GM19035 (cell line): ENCODE measurements at regions not wholly inside any gene's neighbourhood (a gene's known extent, or its start where the extent isn't known, plus 50 kb on each side); places are given as distances from the start of the nearest gene placed in this dataset.

Experiments used
- ATAC-seq: cut with Tn5 transposase; IDR thresholded peaks from one replicate; pipeline ENCODE4 v1.9.1; 2021; ENCODE audit not compliant: unreplicated experiment

DNA sequence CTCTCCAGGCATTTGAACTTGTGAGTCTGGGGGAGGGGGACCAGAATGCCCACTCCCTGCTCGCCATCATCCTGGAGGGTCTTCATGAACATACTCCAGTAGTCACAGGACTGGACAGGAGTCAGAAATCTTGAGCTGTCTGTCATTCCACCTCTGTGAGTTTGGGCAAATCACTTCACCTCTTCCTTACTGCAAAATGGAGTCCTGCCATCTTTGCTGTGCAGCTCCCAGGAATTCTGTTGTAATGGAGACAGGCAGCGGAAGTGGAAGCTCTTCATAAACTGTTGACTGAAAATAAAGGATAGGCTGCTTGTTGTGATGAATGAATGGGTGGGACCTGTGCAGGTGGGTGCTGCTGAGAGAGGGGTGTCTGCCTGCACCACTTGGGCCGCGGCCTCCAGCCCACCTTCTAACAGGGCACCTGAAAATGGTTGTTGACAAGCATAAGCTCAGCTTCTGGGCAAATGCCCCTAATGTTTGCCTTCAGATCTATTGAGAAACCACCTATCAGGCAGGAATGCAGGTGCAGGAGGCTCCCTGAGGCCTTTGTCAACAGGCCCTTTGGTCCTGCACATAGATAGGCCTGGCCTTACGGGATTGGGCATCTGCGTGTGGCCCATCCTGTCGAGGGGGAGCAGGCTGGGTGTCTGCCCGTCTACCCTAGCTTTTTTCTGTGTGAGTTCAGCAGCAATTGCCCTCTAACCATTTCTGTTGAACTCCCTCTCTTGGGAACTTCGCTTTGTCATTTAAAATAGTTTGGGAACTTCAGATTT lies 321.0 kb downstream of the RPS6KC1 start:
- no peak for ATAC-seq

DNA sequence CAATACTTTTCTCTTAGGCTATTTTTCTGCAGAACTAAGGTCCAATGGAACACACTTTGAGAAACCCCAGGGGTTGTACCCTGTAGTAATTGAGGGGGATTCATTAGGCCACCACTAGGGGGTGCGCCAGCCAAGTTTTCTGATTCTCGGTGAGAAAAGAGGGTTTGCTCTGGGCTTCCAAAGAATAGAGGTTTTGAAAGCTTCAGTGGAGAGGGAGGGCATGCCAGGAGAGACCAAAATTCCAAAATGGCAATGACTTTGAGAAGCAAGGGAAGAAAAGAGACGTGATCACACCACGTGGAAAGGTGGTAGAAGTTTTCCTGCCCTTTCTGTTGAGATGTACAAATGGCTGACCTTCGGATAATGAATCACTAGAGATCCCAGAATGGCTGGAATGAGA lies 323.3 kb downstream of the RPS6KC1 start:
- peak; percentile 82 for ATAC-seq

DNA sequence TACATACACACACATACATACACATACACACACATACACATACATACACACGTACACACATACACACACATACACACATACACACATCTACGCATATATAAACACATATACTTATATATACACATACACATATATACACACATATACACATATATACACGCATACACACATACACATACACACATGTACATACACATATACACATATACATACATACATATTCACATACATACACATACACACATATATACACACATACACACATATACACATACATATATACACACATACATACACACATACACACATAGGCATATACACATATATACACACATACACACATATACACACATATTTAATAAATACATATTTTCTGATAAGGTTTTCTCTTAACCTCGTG lies 324.0 kb downstream of the RPS6KC1 start:
- no peak for ATAC-seq

DNA sequence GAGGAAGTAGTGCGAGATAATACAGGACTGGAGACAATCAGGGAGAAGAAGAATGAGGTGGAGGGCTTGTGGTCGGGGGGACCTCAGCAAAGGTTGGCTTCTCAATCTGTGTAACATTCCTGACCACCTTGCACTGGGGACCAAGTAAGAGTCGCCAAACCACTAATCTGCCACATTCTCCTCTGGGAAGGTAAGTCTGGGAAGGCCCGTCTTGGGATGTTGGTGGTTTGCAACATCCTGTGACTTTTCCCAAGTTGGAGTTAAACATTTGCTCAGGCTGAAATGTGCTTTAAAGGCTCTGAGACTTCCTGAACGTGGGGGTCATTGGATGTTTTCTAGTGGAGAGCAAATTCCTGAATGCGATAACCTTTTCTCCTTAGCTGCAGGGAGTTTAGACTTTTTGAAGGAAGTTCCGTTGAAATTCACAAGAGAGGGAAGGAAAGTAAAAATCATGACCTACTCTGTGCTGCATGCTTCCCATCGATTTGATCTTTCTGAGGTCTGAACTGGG lies 325.9 kb downstream of the RPS6KC1 start:
- ATAC-seq: no peak

DNA sequence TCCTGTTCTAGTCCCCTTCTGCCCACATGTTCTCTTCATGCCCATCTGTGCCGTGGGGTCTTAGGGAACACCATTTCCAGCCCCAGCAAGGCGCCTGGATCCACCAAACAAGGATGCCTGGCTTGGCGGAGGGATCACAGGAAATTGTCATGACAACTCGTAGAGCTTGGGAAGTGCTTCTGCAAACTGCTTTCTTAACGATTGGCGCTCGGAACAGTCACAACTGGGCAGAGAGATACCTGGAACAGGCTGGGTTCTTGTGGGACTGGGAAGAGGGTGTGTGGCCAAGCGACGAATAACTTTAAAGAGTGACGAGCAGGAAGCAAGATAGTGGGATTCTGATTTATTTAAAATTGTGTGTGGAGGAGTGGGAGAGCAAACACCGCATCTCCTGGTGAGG lies 329.8 kb downstream of the RPS6KC1 start:
- ATAC-seq: no peak

DNA sequence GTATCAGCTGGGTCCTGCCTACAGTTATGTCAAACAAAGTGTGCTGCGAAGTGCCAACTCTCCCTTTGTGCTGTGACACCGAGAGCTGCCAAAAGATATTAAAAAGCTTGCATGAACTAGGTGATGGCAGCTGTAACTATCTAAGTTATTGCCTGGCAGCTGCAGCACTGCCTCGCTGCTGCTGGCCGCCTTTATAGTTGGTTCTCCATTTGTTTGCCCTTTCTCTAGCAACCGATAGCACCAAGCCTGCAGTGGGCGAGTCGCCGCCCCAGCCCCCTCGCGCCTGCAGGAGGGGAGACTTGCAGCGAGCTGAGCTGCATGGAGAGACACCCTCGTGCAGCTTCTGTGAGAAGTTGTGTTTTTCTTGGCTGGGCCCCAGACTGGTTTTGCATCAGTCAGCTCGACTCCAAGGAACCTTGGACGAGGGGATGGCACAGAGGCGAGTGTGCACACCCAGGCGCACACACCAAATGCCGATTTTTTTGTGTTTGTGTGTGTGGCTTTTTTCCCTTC lies 330.6 kb downstream of the RPS6KC1 start:
- ATAC-seq: no peak

DNA sequence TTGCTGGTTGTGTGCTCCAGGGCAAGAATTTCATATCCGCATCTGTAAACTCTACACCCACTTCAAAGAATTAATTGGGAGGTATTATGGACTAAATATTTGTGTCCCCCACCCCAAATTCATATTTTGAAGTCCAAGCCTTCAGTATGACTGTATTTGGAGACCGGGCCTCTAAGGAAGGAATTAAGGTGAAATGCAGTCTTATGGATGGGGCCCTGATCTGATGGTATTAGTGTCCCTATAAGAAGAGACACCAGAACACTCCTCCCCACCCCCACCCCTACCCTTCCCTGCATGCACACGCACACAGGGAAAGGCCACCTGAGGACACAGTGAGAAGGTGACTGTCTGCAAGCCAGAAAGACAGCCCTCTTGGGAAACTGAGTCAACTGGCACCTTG lies 332.4 kb downstream of the RPS6KC1 start:
- ATAC-seq: no peak

DNA sequence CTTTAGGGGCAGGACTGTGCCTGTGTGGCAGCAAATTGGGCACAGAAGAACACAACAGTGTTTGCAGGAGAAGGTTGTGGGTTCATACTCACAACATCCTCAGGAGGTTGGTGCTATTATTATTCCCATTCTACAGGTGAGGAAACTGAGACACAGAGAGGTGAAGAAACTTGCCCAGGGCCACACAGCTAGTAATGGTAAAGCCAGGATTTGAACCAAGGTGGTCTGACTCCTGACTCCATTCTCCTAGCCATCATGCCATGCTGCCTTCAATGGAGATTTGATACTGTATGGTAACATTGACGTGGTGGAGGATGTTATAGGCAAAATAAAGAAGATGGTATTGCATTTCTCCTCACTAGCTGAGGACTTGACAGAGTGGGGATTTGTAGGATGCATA lies 334.2 kb downstream of the RPS6KC1 start:
- no peak for ATAC-seq

DNA sequence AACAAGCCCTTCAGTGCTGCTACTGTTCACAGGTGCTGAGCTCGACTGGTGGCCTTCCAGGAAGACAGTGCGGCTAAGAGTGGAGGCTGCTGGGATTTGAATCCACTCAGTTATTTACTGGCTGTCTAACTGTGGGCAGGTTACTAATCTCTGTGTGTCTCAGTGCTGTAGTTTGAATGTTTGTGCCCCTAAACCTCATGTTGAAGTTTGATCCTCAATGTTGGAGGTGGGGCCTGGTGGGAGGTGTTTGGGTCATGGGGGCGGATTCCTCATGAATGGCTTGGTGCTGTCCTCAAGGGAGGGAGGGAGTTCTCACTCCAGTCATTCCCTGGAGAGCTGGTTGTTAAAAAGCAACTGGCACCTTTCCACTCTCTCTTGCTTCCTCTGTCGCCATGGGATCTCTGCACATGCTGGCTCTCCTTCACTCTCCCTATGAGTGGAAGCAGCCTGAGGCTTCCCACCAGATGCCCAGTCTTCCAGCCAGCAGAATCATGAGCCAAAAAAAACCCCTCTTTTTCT lies 334.8 kb downstream of the RPS6KC1 start:
- ATAC-seq: no peak

DNA sequence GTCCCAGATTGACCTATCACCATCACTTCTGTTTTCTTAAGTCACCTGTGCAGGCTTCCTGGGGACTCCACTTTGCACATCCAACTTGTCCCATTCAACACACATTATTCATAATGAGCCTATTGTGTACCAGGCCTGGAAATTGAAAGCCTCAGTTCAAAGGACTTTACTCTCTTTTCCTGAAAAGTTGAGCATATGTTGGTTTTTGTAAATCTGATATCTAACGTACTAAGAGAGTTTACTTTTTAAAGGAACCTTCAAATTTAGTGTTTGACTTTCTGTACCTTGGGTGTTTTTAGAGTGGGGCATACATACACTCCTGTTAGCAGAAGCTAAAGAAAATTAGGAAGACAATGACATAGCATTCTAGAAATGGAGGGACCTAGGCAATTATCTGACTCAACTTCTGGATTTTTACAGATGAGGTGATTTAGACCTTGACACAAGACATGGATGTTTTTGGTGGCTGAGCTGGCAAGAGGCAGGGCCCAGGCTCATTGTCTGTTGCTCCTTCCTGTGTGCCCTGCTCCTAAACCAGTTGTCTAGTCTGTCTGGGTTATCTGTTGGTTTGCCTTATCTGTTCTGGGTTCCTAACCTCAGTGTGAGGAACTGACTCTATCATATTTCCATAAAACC lies 336.5 kb downstream of the RPS6KC1 start:
- no peak for ATAC-seq

DNA sequence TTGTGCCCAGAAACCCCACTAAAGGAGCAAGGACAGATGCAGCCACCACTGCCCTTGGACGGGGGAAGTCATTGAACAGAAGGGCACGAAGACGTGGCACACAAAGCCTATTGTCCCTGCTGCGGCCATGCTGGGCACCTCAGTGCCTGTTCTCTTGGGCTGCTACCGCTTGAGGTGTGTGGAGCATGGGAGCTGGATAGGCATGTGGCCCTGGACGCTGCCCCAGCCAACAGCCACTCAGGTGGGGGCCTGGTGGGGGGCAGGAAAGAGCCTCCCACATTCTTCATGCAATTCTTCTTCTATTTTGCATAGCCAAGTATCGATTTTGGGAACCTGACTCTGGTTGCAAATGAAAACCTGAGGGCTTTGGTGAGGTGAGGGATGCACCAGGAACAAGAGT lies 337.2 kb downstream of the RPS6KC1 start:
- no peak for ATAC-seq

DNA sequence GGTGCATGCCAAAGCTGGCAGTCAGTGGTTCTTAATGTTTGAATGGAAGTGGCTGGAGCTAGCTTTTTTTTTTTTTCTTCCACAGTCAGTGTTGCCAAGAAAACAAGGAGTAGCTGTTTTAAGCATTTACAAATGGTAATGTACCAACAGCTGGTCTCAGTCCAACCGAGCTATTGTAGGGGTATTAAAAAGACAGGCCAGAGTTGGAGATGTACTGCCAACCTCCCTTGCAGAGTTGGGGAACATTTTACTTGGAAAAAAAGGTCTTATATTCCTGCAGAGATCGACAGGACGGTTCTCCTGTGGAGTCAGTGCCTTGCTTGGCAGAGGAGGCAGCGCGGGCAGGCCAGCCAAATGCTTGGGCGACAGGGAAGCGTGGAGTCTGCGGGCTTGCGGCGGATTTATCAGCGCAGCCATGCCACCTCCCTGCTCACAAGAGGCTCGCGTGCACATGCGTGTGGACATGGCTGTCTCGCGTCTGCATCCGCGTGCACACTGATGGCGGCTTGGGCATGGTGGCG lies 338.1 kb downstream of the RPS6KC1 start:
- ATAC-seq: no peak

DNA sequence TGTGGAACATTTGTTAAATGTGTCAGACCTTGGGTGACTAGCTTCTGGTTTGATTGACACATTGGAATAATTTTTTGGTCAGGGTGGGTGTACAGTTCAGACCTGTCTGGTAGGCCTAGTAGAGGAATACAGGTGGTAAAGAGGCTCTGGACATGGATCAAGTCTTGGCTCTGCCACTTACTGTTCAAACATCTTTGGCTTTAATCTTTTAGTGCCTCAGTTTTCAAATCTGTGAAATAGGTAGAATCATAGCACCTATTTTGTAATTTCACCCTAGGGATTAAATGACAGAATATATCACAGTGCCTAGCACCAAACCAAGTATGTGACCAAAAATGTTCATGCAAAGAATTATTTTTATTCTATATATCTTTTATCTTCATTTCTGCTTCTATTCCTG lies 340.4 kb downstream of the RPS6KC1 start:
- ATAC-seq: no peak

DNA sequence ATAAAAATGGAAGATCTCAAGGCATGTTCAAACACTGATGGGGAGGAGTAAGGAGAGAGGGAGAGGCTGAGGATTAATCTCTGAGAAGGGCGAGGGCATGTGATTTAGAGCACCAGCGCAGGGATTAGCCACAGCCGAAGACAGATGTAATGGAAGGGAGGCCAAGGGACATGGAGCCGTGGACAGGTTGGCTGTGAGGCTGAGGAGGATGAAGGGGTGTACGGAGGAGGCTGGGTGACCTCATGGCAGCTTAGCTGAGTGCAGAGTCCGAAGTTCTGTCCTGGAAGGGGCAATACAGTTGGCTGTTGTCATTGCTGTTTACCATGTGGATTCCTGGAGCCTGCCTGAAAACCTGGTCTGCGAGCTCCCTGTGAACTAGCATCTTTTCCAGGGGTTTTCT lies 342.8 kb downstream of the RPS6KC1 start:
- ATAC-seq: no peak

DNA sequence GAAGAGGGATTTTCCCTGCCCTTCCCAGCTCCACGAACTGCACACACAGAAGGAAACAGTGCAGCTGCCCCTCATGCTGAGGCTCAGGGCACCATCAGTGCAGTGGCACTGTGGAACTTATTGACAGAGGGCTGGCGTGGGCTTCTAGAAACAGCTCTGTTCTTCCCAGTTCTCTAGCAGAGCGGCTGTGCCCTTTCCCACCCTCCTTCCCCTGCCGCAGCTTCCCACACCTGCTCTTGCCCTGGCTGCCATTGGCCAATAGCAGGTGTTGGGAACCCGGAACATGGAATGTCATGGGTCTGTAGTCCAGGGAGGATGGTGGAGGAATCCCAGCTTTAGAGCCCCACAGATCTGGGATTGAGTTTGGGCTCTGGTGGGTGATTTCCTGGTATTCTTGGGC lies 343.8 kb downstream of the RPS6KC1 start:
- no peak for ATAC-seq

DNA sequence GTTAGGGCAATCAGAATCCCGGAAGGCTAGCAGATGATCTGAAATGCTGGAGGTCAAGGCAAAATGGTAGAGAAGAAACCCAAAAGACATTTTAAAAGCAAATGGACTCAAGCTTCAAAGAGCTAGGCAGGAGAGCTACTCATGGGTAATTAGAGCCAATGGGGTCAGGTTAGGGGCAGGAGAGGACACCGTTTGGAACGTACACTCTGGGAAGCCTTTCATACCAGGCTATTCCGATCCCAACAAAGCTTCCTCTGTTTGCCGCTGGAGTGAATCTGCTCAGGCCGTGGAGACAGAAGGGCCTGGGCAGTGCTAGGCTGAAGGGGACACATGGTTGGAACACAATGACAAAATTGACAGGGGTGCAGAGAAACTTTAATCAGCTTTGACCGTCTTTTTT lies 346.6 kb downstream of the RPS6KC1 start:
- no peak for ATAC-seq

DNA sequence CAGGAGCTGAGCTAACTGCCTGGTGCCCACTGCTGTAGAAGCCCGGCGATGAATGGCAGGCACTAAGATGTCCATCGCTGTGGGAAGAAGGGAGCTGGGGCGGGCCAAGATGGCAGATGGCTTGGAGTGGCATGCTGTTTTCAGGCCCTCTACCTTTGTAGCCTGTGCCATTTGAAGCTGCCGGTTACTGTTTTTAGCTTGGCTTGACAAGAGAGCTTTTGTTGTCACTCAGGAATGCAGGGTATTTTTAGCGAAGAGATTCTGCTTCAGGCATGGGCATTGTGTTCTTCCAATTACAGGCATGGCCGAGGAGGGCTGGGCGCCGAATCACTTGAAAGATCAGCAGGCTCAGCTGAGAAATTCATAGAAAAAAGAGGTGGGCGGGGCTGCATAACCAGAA lies 348.7 kb downstream of the RPS6KC1 start:
- no peak for ATAC-seq

DNA sequence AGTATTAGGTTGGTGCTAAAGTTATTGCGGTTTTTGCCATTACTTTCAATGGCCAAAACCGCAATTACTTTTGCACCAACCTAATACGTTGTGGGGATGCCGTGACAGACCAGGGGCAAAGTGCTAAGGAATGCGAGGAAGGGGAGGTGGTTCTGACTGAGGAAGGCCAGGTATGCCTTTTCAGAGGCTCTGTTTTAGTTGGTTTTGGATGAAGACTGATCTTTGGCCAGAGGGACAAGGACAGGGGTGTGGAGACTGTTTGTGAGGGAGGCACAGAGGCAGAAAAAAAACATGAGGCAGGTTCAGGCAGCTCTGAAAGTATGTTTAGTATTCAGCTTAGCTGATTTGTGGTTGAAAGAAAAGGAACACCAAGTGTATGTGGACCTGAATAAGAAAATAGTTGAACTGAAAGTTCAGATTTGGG lies 358.2 kb downstream of the RPS6KC1 start:
- ATAC-seq: no peak

DNA sequence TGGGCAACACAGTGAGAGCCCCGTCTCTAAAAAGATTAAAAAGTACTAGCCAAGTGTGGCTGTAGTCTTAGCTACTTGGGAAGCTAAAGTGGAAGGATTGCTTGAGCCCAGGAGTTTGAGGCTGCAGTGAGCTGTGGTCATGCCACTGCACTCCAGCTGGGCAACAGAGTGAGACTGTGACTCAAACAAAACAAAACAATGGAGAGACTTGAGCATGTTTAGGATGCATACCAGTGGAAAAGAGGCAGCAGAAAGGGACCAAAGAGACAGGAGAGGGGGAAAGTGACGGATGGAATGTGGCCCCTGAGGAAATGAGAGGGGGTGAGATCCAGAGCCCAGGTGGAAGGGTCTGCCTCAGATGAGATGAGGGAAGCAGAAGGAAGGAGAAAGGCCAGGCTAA lies 358.9 kb downstream of the RPS6KC1 start:
- ATAC-seq: no peak

DNA sequence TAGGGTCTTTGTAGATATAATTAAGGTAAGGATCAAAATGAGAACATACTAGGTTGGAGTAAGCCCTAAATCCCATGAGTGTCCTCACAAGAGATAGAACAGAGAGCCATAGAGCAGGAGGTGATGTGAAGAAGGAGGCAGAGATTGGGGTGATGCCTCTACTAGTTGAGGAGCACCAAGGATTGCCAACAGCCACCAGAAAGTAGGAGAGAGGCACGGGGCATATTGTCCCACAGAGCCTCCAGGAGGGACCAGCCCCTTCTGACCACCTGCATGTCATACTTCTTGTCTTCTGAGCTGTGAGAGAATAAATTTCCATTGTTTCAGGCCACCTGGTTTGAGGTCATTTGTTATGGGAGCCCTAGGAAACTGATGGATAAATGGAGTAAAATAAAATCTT lies 363.3 kb downstream of the RPS6KC1 start:
- ATAC-seq: no peak

DNA sequence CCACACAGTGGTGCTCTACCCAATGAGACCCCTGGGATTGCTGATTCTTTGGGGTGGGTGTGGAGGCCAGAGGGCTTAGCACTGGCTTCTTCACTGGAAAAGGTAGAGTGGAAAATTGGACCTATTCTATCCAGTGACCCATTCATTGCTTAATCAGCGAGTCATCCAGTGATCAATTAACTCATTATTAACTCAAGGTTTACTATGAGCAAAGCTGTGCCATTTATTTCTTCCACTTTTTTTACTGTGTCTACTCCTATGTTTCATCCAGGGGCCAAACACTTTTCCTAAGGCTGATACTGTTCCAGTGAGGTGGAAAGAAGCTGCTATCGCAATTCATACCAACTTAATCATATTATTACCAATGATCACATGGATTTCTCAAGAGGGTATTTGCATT lies 363.9 kb downstream of the RPS6KC1 start:
- ATAC-seq: no peak
